HEK293 (cell line): ENCODE measurements at regions not wholly inside any gene's neighbourhood (a gene's known extent, or its start where the extent isn't known, plus 50 kb on each side); places are given as distances from the start of the nearest gene placed in this dataset.

ENCODE experiments used
- YY2 ChIP-seq: fragments of 450-650 bp; formaldehyde crosslinking; IDR thresholded peaks from 2 replicates; pipeline ENCODE4 v1.5.1; 2016; ENCODE audit warnings: missing biosample characterization, missing genetic modification characterization
- ZNF292 ChIP-seq: fragments of 450-650 bp; formaldehyde crosslinking; IDR thresholded peaks from 2 replicates; pipeline ENCODE4 v1.5.1; 2016; ENCODE audit warnings: low read depth, missing biosample characterization, missing genetic modification characterization, borderline replicate concordance
- ZSCAN23 ChIP-seq: fragments of 450-650 bp; formaldehyde crosslinking; IDR thresholded peaks from 2 replicates; pipeline ENCODE4 v1.5.1; 2016; ENCODE audit warnings: missing biosample characterization, missing genetic modification characterization
- TF ChIP-seq, protein P1 (sequence below): fragments of 450-650 bp; formaldehyde crosslinking; IDR thresholded peaks from 2 replicates; pipeline ENCODE4 v1.5.1; 2016; ENCODE audit warnings: missing biosample characterization, missing genetic modification characterization

DNA sequence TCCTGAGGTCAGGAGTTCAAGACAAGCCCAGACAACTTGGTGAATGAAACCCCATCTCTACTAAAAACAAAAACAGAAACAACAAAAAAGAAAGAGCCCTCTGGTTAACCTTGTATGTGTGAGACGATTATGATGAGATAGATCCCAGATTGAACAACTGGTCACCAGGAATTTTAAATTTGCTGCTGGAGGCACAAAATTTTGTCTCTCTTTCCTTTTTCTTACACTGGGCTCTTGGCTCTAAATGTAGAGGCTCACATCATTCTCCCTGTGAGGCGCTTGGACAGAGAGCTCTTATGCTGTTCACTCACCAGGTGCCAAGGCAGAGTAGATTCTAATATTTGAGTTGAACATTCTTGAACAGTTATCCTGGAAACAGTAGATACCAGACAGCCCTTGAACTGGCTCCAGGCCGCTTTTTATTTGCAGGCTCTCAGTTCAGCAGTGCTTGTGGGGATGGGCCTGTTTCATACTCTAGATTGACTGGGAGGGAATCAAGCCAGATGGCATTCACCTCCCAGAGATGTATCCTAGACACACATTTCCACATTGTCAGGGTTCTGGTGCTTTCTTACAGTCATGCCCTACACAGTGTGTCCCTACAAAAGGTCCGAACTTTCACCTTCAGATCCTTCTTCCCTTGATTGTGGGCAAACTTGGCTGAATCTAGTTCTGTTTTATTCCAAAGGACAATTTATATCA lies 1159.6 kb downstream of the RPIA start:
- TF ChIP-seq ZSCAN23 (tag by site-specific recombination) (no peak), ZNF292 (tag by site-specific recombination) (no peak), YY2 (tag by site-specific recombination) (no peak)
- TF ChIP-seq, protein P1, sequence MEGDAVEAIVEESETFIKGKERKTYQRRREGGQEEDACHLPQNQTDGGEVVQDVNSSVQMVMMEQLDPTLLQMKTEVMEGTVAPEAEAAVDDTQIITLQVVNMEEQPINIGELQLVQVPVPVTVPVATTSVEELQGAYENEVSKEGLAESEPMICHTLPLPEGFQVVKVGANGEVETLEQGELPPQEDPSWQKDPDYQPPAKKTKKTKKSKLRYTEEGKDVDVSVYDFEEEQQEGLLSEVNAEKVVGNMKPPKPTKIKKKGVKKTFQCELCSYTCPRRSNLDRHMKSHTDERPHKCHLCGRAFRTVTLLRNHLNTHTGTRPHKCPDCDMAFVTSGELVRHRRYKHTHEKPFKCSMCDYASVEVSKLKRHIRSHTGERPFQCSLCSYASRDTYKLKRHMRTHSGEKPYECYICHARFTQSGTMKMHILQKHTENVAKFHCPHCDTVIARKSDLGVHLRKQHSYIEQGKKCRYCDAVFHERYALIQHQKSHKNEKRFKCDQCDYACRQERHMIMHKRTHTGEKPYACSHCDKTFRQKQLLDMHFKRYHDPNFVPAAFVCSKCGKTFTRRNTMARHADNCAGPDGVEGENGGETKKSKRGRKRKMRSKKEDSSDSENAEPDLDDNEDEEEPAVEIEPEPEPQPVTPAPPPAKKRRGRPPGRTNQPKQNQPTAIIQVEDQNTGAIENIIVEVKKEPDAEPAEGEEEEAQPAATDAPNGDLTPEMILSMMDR = no peak
